Gastroesophageal sphincter (tissue), 4 donors: ENCODE measurements at regions not wholly inside any gene's neighbourhood (a gene's known extent, or its start where the extent isn't known, plus 50 kb on each side); places are given as distances from the start of the nearest gene placed in this dataset.
"Not testable (repeated sequence)": the region's sequence is repeated elsewhere in the genome, so short reads cannot be mapped to it uniquely, and the experiment has no call there.

ENCODE experiments used
- ATAC-seq: fragments of 150-250 bp; one replicate; pipeline ENCODE4 v1.9.1; 2016; ENCODE audit warnings: mild to moderate bottlenecking, moderate library complexity
- H3K27ac ChIP-seq, 4 donors: fragments of 200-600 bp; sonication (generic) in 3 of 4; 1 replicate in 3 of 4; 2 replicates in 1 of 4; pipeline ENCODE4 v1.5.1; 2016 to 2019
- H3K27me3 ChIP-seq: fragments of 200-600 bp; sonication (generic); one replicate; pipeline ENCODE4 v1.5.1; 2019
- H3K36me3 ChIP-seq, 2 donors: fragments of 200-600 bp; sonication (generic); one replicate each; pipeline ENCODE4 v1.5.1; 2019; ENCODE audit warnings: control low read depth in 1 of 2
- H3K4me1 ChIP-seq, 3 donors: fragments of 200-600 bp; sonication (generic); 1 replicate in 2 of 3; 2 replicates in 1 of 3; pipeline ENCODE4 v1.5.1; 2016 to 2019; ENCODE audit warnings: control low read depth in 2 of 3
- H3K4me3 ChIP-seq, 2 donors: fragments of 200-600 bp; sonication (generic); one replicate each; pipeline ENCODE4 v1.5.1; 2019; ENCODE audit warnings: mild to moderate bottlenecking in 1 of 2, moderate library complexity in 1 of 2
- H3K9me3 ChIP-seq, 3 donors: fragments of 200-600 bp; sonication (generic); one replicate each; pipeline ENCODE4 v1.5.1; 2017 to 2019; ENCODE audit warnings: control low read depth in 2 of 3
- CTCF ChIP-seq, 4 experiments: fragments of 200-600 bp in 2 of 4; fragments of 450-650 bp in 2 of 4; sonication (generic) in 1 of 4; IDR thresholded peaks; one replicate each; pipeline ENCODE4 v1.5.1; 2017 to 2019; ENCODE audit warnings: antibody characterized with exemption in 4 of 4, mild to moderate bottlenecking in 2 of 4, moderate library complexity in 2 of 4
- EP300 ChIP-seq: sonication (generic); formaldehyde crosslinking; IDR thresholded peaks from one replicate; pipeline ENCODE4 v1.6.1; 2017; ENCODE audit warnings: antibody characterized with exemption, mild to moderate bottlenecking
- POLR2A ChIP-seq, 2 donors: fragments of 450-650 bp; IDR thresholded peaks; one replicate each; pipeline ENCODE4 v1.6.1; 2017; ENCODE audit warnings: antibody characterized with exemption in 2 of 2, mild to moderate bottlenecking in 2 of 2, moderate library complexity in 1 of 2
- POLR2AphosphoS5 ChIP-seq: sonication (generic); formaldehyde crosslinking; IDR thresholded peaks from one replicate; pipeline ENCODE4 v1.6.1; 2017; ENCODE audit warnings: antibody characterized with exemption
- WGBS, 2 donors: methylation state at CpG; one replicate each; pipeline ENCODE4 v1.1.5; 2018; ENCODE audit warnings: low coverage in 1 of 2; 5-methylcytosine and 5-hydroxymethylcytosine counted together

- Histone ChIP-seq H3K27ac (no peak overlapping the region), H3K4me1 (no peaks in the 10 kb centered on the region), H3K36me3 (no peaks in the 10 kb centered on the region), H3K9me3 (no peaks in the 10 kb centered on the region), H3K27me3 (no peaks in the 10 kb centered on the region), H3K4me3 (no peak overlapping the region)
- ATAC-seq = no peak
- TF ChIP-seq EP300 = no peak
- TF ChIP-seq POLR2A (IDR thresholded peaks at IDR 0.05) = no peak
- TF ChIP-seq POLR2AphosphoS5 = no peak
- no peak for TF ChIP-seq CTCF (IDR thresholded peaks at IDR 0.05)
These were observed 214.3 kb upstream of the SPRY1 start for GRCh38 chr4:123182289-123182688.

- H3K27me3 ChIP-seq = no peaks in the 10 kb centered on the region
- H3K9me3 ChIP-seq = no peaks in the 10 kb centered on the region
- H3K4me3 ChIP-seq = no peak overlapping the region
- no peaks in the 10 kb centered on the region for H3K36me3 ChIP-seq
- H3K4me1 ChIP-seq = no peaks in the 10 kb centered on the region
- no peak for ATAC-seq
- no peak overlapping the region for H3K27ac ChIP-seq
- WGBS, 2 donors = 67 to 81% methylated on average over 1 of the region's 1 CpG
- TF ChIP-seq CTCF (IDR thresholded peaks at IDR 0.05) = no peak
- no peak for TF ChIP-seq POLR2AphosphoS5
- no peak for TF ChIP-seq POLR2A (IDR thresholded peaks at IDR 0.05)
- TF ChIP-seq EP300 = no peak
These were observed 213.3 kb upstream of the SPRY1 start for GRCh38 chr4:123183308-123183707.

- H3K27ac ChIP-seq, H3K27me3 ChIP-seq, H3K4me1 ChIP-seq, H3K9me3 ChIP-seq, H3K4me3 ChIP-seq, H3K36me3 ChIP-seq, ATAC-seq: not testable (repeated sequence)
- 94 to 100% methylated on average over 2 of the region's 2 CpGs for WGBS, 2 donors
These were observed 212.8 kb upstream of the SPRY1 start for GRCh38 chr4:123183754-123184153.

- no peak overlapping the region for H3K27ac ChIP-seq
- H3K4me1 ChIP-seq = no peaks in the 10 kb centered on the region
- no peaks in the 10 kb centered on the region for H3K9me3 ChIP-seq
- H3K36me3 ChIP-seq = no peaks in the 10 kb centered on the region
- 100% methylated on average over 1 of the region's 1 CpG for WGBS, 2 donors
- ATAC-seq = no peak
- no peaks in the 10 kb centered on the region for H3K27me3 ChIP-seq
- no peak for TF ChIP-seq POLR2AphosphoS5
- no peak for TF ChIP-seq POLR2A (IDR thresholded peaks at IDR 0.05)
- no peak for TF ChIP-seq CTCF (IDR thresholded peaks at IDR 0.05)
- no peak for TF ChIP-seq EP300
- H3K4me3 ChIP-seq = no peak overlapping the region
These were observed 209.9 kb upstream of the SPRY1 start for GRCh38 chr4:123186731-123187130.

- no peak for TF ChIP-seq EP300
- TF ChIP-seq POLR2A (IDR thresholded peaks at IDR 0.05) = no peak
- TF ChIP-seq POLR2AphosphoS5 = no peak
- no peak for TF ChIP-seq CTCF (IDR thresholded peaks at IDR 0.05)
- Histone ChIP-seq H3K27ac (no peak overlapping the region), H3K27me3 (no peaks in the 10 kb centered on the region), H3K4me3 (no peak overlapping the region), H3K36me3 (no peaks in the 10 kb centered on the region), H3K4me1 (no peaks in the 10 kb centered on the region), H3K9me3 (no peaks in the 10 kb centered on the region)
- WGBS, 2 donors = 90 to 94% methylated on average over 5 of the region's 5 CpGs
- no peak for ATAC-seq
These were observed 206.4 kb upstream of the SPRY1 start for GRCh38 chr4:123190176-123190575.

GRCh38 chr4:123191728-123192127 lies 204.9 kb upstream of the SPRY1 start:
- Histone ChIP-seq H3K4me1 (no peaks in the 10 kb centered on the region), H3K36me3 (no peaks in the 10 kb centered on the region), H3K27me3 (no peaks in the 10 kb centered on the region), H3K27ac (no peak overlapping the region), H3K4me3 (no peak overlapping the region), H3K9me3 (no peaks in the 10 kb centered on the region)
- no peak for ATAC-seq
- WGBS, 2 donors = 10 to 86% methylated on average over 1 to 2 of the region's 2 CpGs
- TF ChIP-seq EP300 (no peak), POLR2AphosphoS5 (no peak), POLR2A (IDR thresholded peaks at IDR 0.05) (no peak), CTCF (IDR thresholded peaks at IDR 0.05) (no peak)
